Spinal cord (tissue), 9 donors: ENCODE measurements at regions not wholly inside any gene's neighbourhood (a gene's known extent, or its start where the extent isn't known, plus 50 kb on each side); places are given as distances from the start of the nearest gene placed in this dataset.
"Not testable (repeated sequence)": the region's sequence is repeated elsewhere in the genome, so short reads cannot be mapped to it uniquely, and the experiment has no call there.

Source experiments
- DNase-seq, 6 donors: peaks; one replicate each; pipeline versions ENCODE4 v3.0.0 to v3.0.0-alpha.2; 2013 to 2015; ENCODE audit warnings: low spot score in 6 of 6, low read depth in 4 of 6
- H3K27ac ChIP-seq: one replicate; pipeline ENCODE4 v1.5.1; 2013; ENCODE audit warnings: low read depth, low read length, control low read depth
- H3K27me3 ChIP-seq: one replicate; pipeline ENCODE4 v1.6.1; 2013; ENCODE audit warnings: low read length; ENCODE audit not compliant: control insufficient read depth, insufficient read depth
- H3K36me3 ChIP-seq: one replicate; pipeline ENCODE4 v1.6.1; 2013; ENCODE audit warnings: low read length; ENCODE audit not compliant: control insufficient read depth, insufficient read depth
- H3K4me1 ChIP-seq: one replicate; pipeline ENCODE4 v1.6.1; 2013; ENCODE audit warnings: low read length; ENCODE audit not compliant: control insufficient read depth, insufficient read depth
- H3K4me3 ChIP-seq: one replicate; pipeline ENCODE4 v1.5.1; 2013; ENCODE audit warnings: low read depth, low read length, control low read depth
- H3K9me3 ChIP-seq: one replicate; pipeline ENCODE4 v1.6.1; 2013; ENCODE audit warnings: low read length; ENCODE audit not compliant: control insufficient read depth, insufficient read depth
- WGBS: methylation state at CpG from one replicate; pipeline ENCODE4 v1.1.5; 2013; ENCODE audit warnings: missing lambda C conversion rate; ENCODE audit not compliant: insufficient coverage; 5-methylcytosine and 5-hydroxymethylcytosine counted together
- donor health status: healthy.

- DNase-seq, result no peak
- Histone ChIP-seq H3K27me3 (no peaks in the 10 kb centered on the region), H3K4me1 (no peaks in the 10 kb centered on the region), H3K27ac (no peak overlapping the region), H3K9me3 (no peaks in the 10 kb centered on the region), H3K4me3 (no peak overlapping the region), H3K36me3 (no peaks in the 10 kb centered on the region)
- WGBS, result no CpG with 5 or more reads among the region's 1 CpG
Observed at GRCh38 chr4:38482696-38483095, 181.3 kb upstream of the KLF3 start.

- H3K36me3 ChIP-seq, H3K4me1 ChIP-seq, DNase-seq, H3K27ac ChIP-seq, H3K9me3 ChIP-seq, H3K4me3 ChIP-seq, H3K27me3 ChIP-seq: not testable (repeated sequence)
Observed at GRCh38 chr4:38483628-38484027, 180.4 kb upstream of the KLF3 start.

GRCh38 chr4:38489011-38489861 is 174.8 kb upstream of the KLF3 start:
- DNase-seq, result peak in 4 of 6 donors; percentile 20 to 73 (median 28)
- peaks cover 13% of the 10 kb centered on the region for H3K4me1 ChIP-seq
- H3K9me3 ChIP-seq, result no peaks in the 10 kb centered on the region
- H3K4me3 ChIP-seq, result no peak overlapping the region
- WGBS, result 27% methylated on average over 5 of the region's 9 CpGs
- no peaks in the 10 kb centered on the region for H3K36me3 ChIP-seq
- H3K27me3 ChIP-seq, result no peaks in the 10 kb centered on the region
- H3K27ac ChIP-seq, result peak overlapping the region; percentile 71

GRCh38 chr4:38489924-38490639 is 173.9 kb upstream of the KLF3 start:
- Histone ChIP-seq H3K36me3 (no peaks in the 10 kb centered on the region), H3K4me3 (no peak overlapping the region), H3K27me3 (no peaks in the 10 kb centered on the region), H3K4me1 (peaks cover 13% of the 10 kb centered on the region), H3K27ac (peak overlapping the region; percentile 71), H3K9me3 (no peaks in the 10 kb centered on the region)
- 29% methylated on average over 6 of the region's 7 CpGs for WGBS
- peak in 4 of 6 donors; percentile 10 to 63 (median 46) for DNase-seq

- peak overlapping the region; percentile 71 for H3K27ac ChIP-seq
- no peak overlapping the region for H3K4me3 ChIP-seq
- 80% methylated on average over 1 of the region's 4 CpGs for WGBS
- H3K27me3 ChIP-seq, result no peaks in the 10 kb centered on the region
- H3K4me1 ChIP-seq, result peaks cover 13% of the 10 kb centered on the region
- DNase-seq, result peak in 2 of 6 donors; percentile 19 to 44
- H3K9me3 ChIP-seq, result no peaks in the 10 kb centered on the region
- H3K36me3 ChIP-seq, result no peaks in the 10 kb centered on the region
Observed at GRCh38 chr4:38490753-38491446, 173.1 kb upstream of the KLF3 start.

- Histone ChIP-seq H3K36me3 (no peaks in the 10 kb centered on the region), H3K4me1 (peaks cover 13% of the 10 kb centered on the region), H3K9me3 (no peaks in the 10 kb centered on the region), H3K27me3 (no peaks in the 10 kb centered on the region), H3K4me3 (no peak overlapping the region), H3K27ac (no peak overlapping the region)
- DNase-seq, result no peak
- 72% methylated on average over 2 of the region's 3 CpGs for WGBS
Observed at GRCh38 chr4:38491854-38492478, 172.0 kb upstream of the KLF3 start.

GRCh38 chr4:38493066-38493465 is 170.9 kb upstream of the KLF3 start:
- Histone ChIP-seq H3K27me3 (no peaks in the 10 kb centered on the region), H3K4me3 (no peak overlapping the region), H3K9me3 (no peaks in the 10 kb centered on the region), H3K4me1 (peaks cover 13% of the 10 kb centered on the region), H3K36me3 (no peaks in the 10 kb centered on the region), H3K27ac (no peak overlapping the region)
- no peak for DNase-seq

GRCh38 chr4:38495446-38495845 is 168.6 kb upstream of the KLF3 start:
- Histone ChIP-seq H3K36me3 (no peaks in the 10 kb centered on the region), H3K9me3 (no peaks in the 10 kb centered on the region), H3K27me3 (no peaks in the 10 kb centered on the region), H3K4me3 (no peak overlapping the region), H3K4me1 (peaks cover under 1% of the 10 kb centered on the region), H3K27ac (no peak overlapping the region)
- WGBS, result 50% methylated on average over 2 of the region's 3 CpGs
- DNase-seq, result no peak

GRCh38 chr4:38497121-38497520 is 166.9 kb upstream of the KLF3 start:
- no peaks in the 10 kb centered on the region for H3K27me3 ChIP-seq
- DNase-seq, result no peak
- H3K4me1 ChIP-seq, result no peaks in the 10 kb centered on the region
- no peaks in the 10 kb centered on the region for H3K36me3 ChIP-seq
- no peak overlapping the region for H3K4me3 ChIP-seq
- no peak overlapping the region for H3K27ac ChIP-seq
- no peaks in the 10 kb centered on the region for H3K9me3 ChIP-seq
- WGBS, result no CpG with 5 or more reads among the region's 3 CpGs
